ENCODE measurements at regions not wholly inside any gene's neighbourhood (a gene's known extent, or its start where the extent isn't known, plus 50 kb on each side); places are given as distances from the start of the nearest gene placed in this dataset.
"Not testable (repeated sequence)": the region's sequence is repeated elsewhere in the genome, so short reads cannot be mapped to it uniquely, and the experiment has no call there.

- Histone ChIP-seq H3K27me3 (ENCODE audit: control insufficient read depth in 3 of 3, insufficient read depth in 3 of 3, low read length in 3 of 3) (no peaks in the 10 kb centered on the region), H3K36me3 (ENCODE audit: control insufficient read depth in 3 of 3, insufficient read depth in 2 of 3, low read depth in 1 of 3, low read length in 3 of 3) (no peaks in the 10 kb centered on the region), H3K4me3 (ENCODE audit: low read depth in 1 of 3, low read length in 3 of 3) (no peak overlapping the region), H3K9me3 (ENCODE audit: control insufficient read depth in 2 of 2, insufficient read depth in 1 of 2, low read depth in 1 of 2, low read length in 1 of 2) (no peaks in the 10 kb centered on the region), H3K4me1 (ENCODE audit: control insufficient read depth in 3 of 3, insufficient read depth in 2 of 3, low read depth in 1 of 3, low read length in 2 of 3) (no peaks in the 10 kb centered on the region), H3K27ac (ENCODE audit: low read depth in 1 of 3, low read length in 2 of 3) (no peak overlapping the region)
- FAIRE-seq (no peak), DNase-seq (no peak)
- WGBS, 3 donors = 70 to 84% (median 77%) methylated on average over 2 of the region's 2 CpGs
Observed at GRCh38 chr1:173342736-173343135, 134.4 kb upstream of the PRDX6 start.

GRCh38 chr1:173344034-173344743 is 132.9 kb upstream of the PRDX6 start:
- 44 to 76% (median 57%) methylated on average over 4 of the region's 4 CpGs for WGBS, 3 donors
- H3K9me3 ChIP-seq (ENCODE audit: control insufficient read depth in 2 of 2, insufficient read depth in 1 of 2, low read depth in 1 of 2, low read length in 1 of 2) = no peaks in the 10 kb centered on the region

GRCh38 chr1:173347282-173347818 is 129.8 kb upstream of the PRDX6 start:
- FAIRE-seq (no peak), DNase-seq (no peak)
- no peaks in the 10 kb centered on the region for H3K27me3 ChIP-seq (ENCODE audit: control insufficient read depth in 3 of 3, insufficient read depth in 3 of 3, low read length in 3 of 3)
- 66 to 77% (median 76%) methylated on average over 1 of the region's 1 CpG for WGBS, 3 donors
- H3K36me3 ChIP-seq (ENCODE audit: control insufficient read depth in 3 of 3, insufficient read depth in 2 of 3, low read depth in 1 of 3, low read length in 3 of 3) = no peaks in the 10 kb centered on the region
- H3K9me3 ChIP-seq (ENCODE audit: control insufficient read depth in 2 of 2, insufficient read depth in 1 of 2, low read depth in 1 of 2, low read length in 1 of 2) = peaks cover 0 to 9% of the 10 kb centered on the region in 2 donors
- H3K4me1 ChIP-seq (ENCODE audit: control insufficient read depth in 3 of 3, insufficient read depth in 2 of 3, low read depth in 1 of 3, low read length in 2 of 3) = no peaks in the 10 kb centered on the region
- H3K27ac ChIP-seq (ENCODE audit: low read depth in 1 of 3, low read length in 2 of 3) = no peak overlapping the region
- H3K4me3 ChIP-seq (ENCODE audit: low read depth in 1 of 3, low read length in 3 of 3) = no peak overlapping the region

More at GRCh38 chr1:173344034-173344743, 132.9 kb upstream of the PRDX6 start:
- no peak overlapping the region for H3K27ac ChIP-seq (ENCODE audit: low read depth in 1 of 3, low read length in 2 of 3)
- no peaks in the 10 kb centered on the region for H3K27me3 ChIP-seq (ENCODE audit: control insufficient read depth in 3 of 3, insufficient read depth in 3 of 3, low read length in 3 of 3)
- no peak for FAIRE-seq
- peak in 1 of 2 donors; percentile 21 for DNase-seq
- no peaks in the 10 kb centered on the region for H3K4me1 ChIP-seq (ENCODE audit: control insufficient read depth in 3 of 3, insufficient read depth in 2 of 3, low read depth in 1 of 3, low read length in 2 of 3)
- no peaks in the 10 kb centered on the region for H3K36me3 ChIP-seq (ENCODE audit: control insufficient read depth in 3 of 3, insufficient read depth in 2 of 3, low read depth in 1 of 3, low read length in 3 of 3)
- no peak overlapping the region for H3K4me3 ChIP-seq (ENCODE audit: low read depth in 1 of 3, low read length in 3 of 3)

GRCh38 chr1:173352635-173353034 is 124.5 kb upstream of the PRDX6 start:
- H3K4me1 ChIP-seq (ENCODE audit: control insufficient read depth in 3 of 3, insufficient read depth in 2 of 3, low read depth in 1 of 3, low read length in 2 of 3); H3K27me3 ChIP-seq (ENCODE audit: control insufficient read depth in 3 of 3, insufficient read depth in 3 of 3, low read length in 3 of 3); FAIRE-seq; H3K27ac ChIP-seq (ENCODE audit: low read depth in 1 of 3, low read length in 2 of 3); DNase-seq; H3K4me3 ChIP-seq (ENCODE audit: low read depth in 1 of 3, low read length in 3 of 3); H3K36me3 ChIP-seq (ENCODE audit: control insufficient read depth in 3 of 3, insufficient read depth in 2 of 3, low read depth in 1 of 3, low read length in 3 of 3): not testable (repeated sequence)
- peaks cover 0 to 16% of the 10 kb centered on the region in 2 donors for H3K9me3 ChIP-seq (ENCODE audit: control insufficient read depth in 2 of 2, insufficient read depth in 1 of 2, low read depth in 1 of 2, low read length in 1 of 2)
- WGBS, 3 donors = 79 to 90% (median 85%) methylated on average over 4 of the region's 4 CpGs

- WGBS, 3 donors = 92 to 94% (median 94%) methylated on average over 4 of the region's 4 CpGs
- Histone ChIP-seq H3K9me3 (ENCODE audit: control insufficient read depth in 2 of 2, insufficient read depth in 1 of 2, low read depth in 1 of 2, low read length in 1 of 2) (peaks cover 0 to 16% of the 10 kb centered on the region in 2 donors), H3K4me3 (ENCODE audit: low read depth in 1 of 3, low read length in 3 of 3) (no peak overlapping the region), H3K4me1 (ENCODE audit: control insufficient read depth in 3 of 3, insufficient read depth in 2 of 3, low read depth in 1 of 3, low read length in 2 of 3) (no peaks in the 10 kb centered on the region), H3K27me3 (ENCODE audit: control insufficient read depth in 3 of 3, insufficient read depth in 3 of 3, low read length in 3 of 3) (no peaks in the 10 kb centered on the region), H3K27ac (ENCODE audit: low read depth in 1 of 3, low read length in 2 of 3) (no peak overlapping the region), H3K36me3 (ENCODE audit: control insufficient read depth in 3 of 3, insufficient read depth in 2 of 3, low read depth in 1 of 3, low read length in 3 of 3) (no peaks in the 10 kb centered on the region)
- FAIRE-seq = no peak
- no peak for DNase-seq
Observed at GRCh38 chr1:173353350-173353749, 123.8 kb upstream of the PRDX6 start.

- WGBS, 3 donors = 91 to 94% (median 93%) methylated on average over 3 of the region's 3 CpGs
- DNase-seq (no peak), FAIRE-seq (no peak)
- H3K4me3 ChIP-seq (ENCODE audit: low read depth in 1 of 3, low read length in 3 of 3) = no peak overlapping the region
- no peak overlapping the region for H3K27ac ChIP-seq (ENCODE audit: low read depth in 1 of 3, low read length in 2 of 3)
- peaks cover 0 to 16% of the 10 kb centered on the region in 2 donors for H3K9me3 ChIP-seq (ENCODE audit: control insufficient read depth in 2 of 2, insufficient read depth in 1 of 2, low read depth in 1 of 2, low read length in 1 of 2)
- H3K4me1 ChIP-seq (ENCODE audit: control insufficient read depth in 3 of 3, insufficient read depth in 2 of 3, low read depth in 1 of 3, low read length in 2 of 3) = peaks cover 0 to 3% (median 0%) of the 10 kb centered on the region in 3 donors
- no peaks in the 10 kb centered on the region for H3K27me3 ChIP-seq (ENCODE audit: control insufficient read depth in 3 of 3, insufficient read depth in 3 of 3, low read length in 3 of 3)
- no peaks in the 10 kb centered on the region for H3K36me3 ChIP-seq (ENCODE audit: control insufficient read depth in 3 of 3, insufficient read depth in 2 of 3, low read depth in 1 of 3, low read length in 3 of 3)
Observed at GRCh38 chr1:173354937-173355280, 122.2 kb upstream of the PRDX6 start.

GRCh38 chr1:173355281-173356031 is 121.7 kb upstream of the PRDX6 start:
- Histone ChIP-seq H3K27ac (ENCODE audit: low read depth in 1 of 3, low read length in 2 of 3) (no peak overlapping the region), H3K4me1 (ENCODE audit: control insufficient read depth in 3 of 3, insufficient read depth in 2 of 3, low read depth in 1 of 3, low read length in 2 of 3) (peaks cover 0 to 3% (median 0%) of the 10 kb centered on the region in 3 donors), H3K9me3 (ENCODE audit: control insufficient read depth in 2 of 2, insufficient read depth in 1 of 2, low read depth in 1 of 2, low read length in 1 of 2) (peaks cover 0 to 14% of the 10 kb centered on the region in 2 donors), H3K27me3 (ENCODE audit: control insufficient read depth in 3 of 3, insufficient read depth in 3 of 3, low read length in 3 of 3) (no peaks in the 10 kb centered on the region), H3K36me3 (ENCODE audit: control insufficient read depth in 3 of 3, insufficient read depth in 2 of 3, low read depth in 1 of 3, low read length in 3 of 3) (no peaks in the 10 kb centered on the region), H3K4me3 (ENCODE audit: low read depth in 1 of 3, low read length in 3 of 3) (no peak overlapping the region)
- 70 to 79% (median 73%) methylated on average over 5 of the region's 5 CpGs for WGBS, 3 donors
- no peak for FAIRE-seq
- DNase-seq = no peak

- Histone ChIP-seq H3K27me3 (ENCODE audit: control insufficient read depth in 3 of 3, insufficient read depth in 3 of 3, low read length in 3 of 3) (no peaks in the 10 kb centered on the region), H3K9me3 (ENCODE audit: control insufficient read depth in 2 of 2, insufficient read depth in 1 of 2, low read depth in 1 of 2, low read length in 1 of 2) (peaks cover 0 to 11% of the 10 kb centered on the region in 2 donors), H3K27ac (ENCODE audit: low read depth in 1 of 3, low read length in 2 of 3) (no peak overlapping the region), H3K4me1 (ENCODE audit: control insufficient read depth in 3 of 3, insufficient read depth in 2 of 3, low read depth in 1 of 3, low read length in 2 of 3) (peaks cover 0 to 3% (median 0%) of the 10 kb centered on the region in 3 donors), H3K4me3 (ENCODE audit: low read depth in 1 of 3, low read length in 3 of 3) (no peak overlapping the region), H3K36me3 (ENCODE audit: control insufficient read depth in 3 of 3, insufficient read depth in 2 of 3, low read depth in 1 of 3, low read length in 3 of 3) (no peaks in the 10 kb centered on the region)
- DNase-seq (no peak), FAIRE-seq (no peak)
- WGBS, 3 donors = 79 to 88% (median 81%) methylated on average over 2 of the region's 2 CpGs
Observed at GRCh38 chr1:173356191-173356762, 120.9 kb upstream of the PRDX6 start.

All from small intestine (tissue), 7 donors.